ACC112 (cell line): ENCODE measurements at regions not wholly inside any gene's neighbourhood (a gene's known extent, or its start where the extent isn't known, plus 50 kb on each side); places are given as distances from the start of the nearest gene placed in this dataset.
A peak's percentile ranks its signal among the peaks of the same experiment; 100 is the strongest.

Source experiments
- H2AFZ ChIP-seq: fragments of 200-600 bp; sonication (generic); one replicate; pipeline ENCODE4 v1.6.0; 2017; ENCODE audit warnings: antibody characterized with exemption, low read length; ENCODE audit not compliant: unreplicated experiment
- H3K27ac ChIP-seq: fragments of 200-600 bp; sonication (generic); 2 replicates; pipeline ENCODE4 v1.5.1; 2014; ENCODE audit warnings: low read depth, mild to moderate bottlenecking, antibody characterized with exemption, low read length, moderate library complexity
- H3K27me3 ChIP-seq: fragments of 200-600 bp; sonication (generic); 2 replicates; pipeline ENCODE4 v1.6.1; 2014; ENCODE audit warnings: mild to moderate bottlenecking, antibody characterized with exemption, low read length, moderate library complexity, mixed read lengths; ENCODE audit not compliant: insufficient read depth
- H3K36me3 ChIP-seq: fragments of 200-600 bp; sonication (generic); 2 replicates; pipeline ENCODE4 v1.6.1; 2016; ENCODE audit warnings: mild to moderate bottlenecking, antibody characterized with exemption, low read length, moderate library complexity, mixed read lengths; ENCODE audit not compliant: insufficient read depth
- H3K4me1 ChIP-seq: fragments of 200-600 bp; sonication (generic); one replicate; pipeline ENCODE4 v1.6.1; 2016; ENCODE audit warnings: low read length, mixed read lengths; ENCODE audit not compliant: insufficient read depth, unreplicated experiment, control insufficient read depth
- H3K4me3 ChIP-seq: fragments of 200-600 bp; sonication (generic); 2 replicates; pipeline ENCODE4 v1.5.1; 2014; ENCODE audit warnings: mild to moderate bottlenecking, low read depth, low read length
- H3K79me2 ChIP-seq: fragments of 200-600 bp; sonication (generic); one replicate; pipeline ENCODE4 v1.6.0; 2016; ENCODE audit warnings: low read length; ENCODE audit not compliant: control insufficient read depth, unreplicated experiment, insufficient read depth

- no peak overlapping the region for H3K4me3 ChIP-seq
- H3K27me3 ChIP-seq: no peaks in the 10 kb centered on the region
- H3K27ac ChIP-seq: no peak overlapping the region
- no peak overlapping the region for H2AFZ ChIP-seq
- no peaks in the 10 kb centered on the region for H3K79me2 ChIP-seq
- no peaks in the 10 kb centered on the region for H3K4me1 ChIP-seq
- H3K36me3 ChIP-seq: no peaks in the 10 kb centered on the region
Observed at GRCh38 chr9:107999890-108000289, 510.3 kb upstream of the KLF4 start.

- Histone ChIP-seq H3K4me1 (no peaks in the 10 kb centered on the region), H3K27me3 (no peaks in the 10 kb centered on the region), H3K4me3 (no peak overlapping the region), H3K36me3 (no peaks in the 10 kb centered on the region), H3K27ac (no peak overlapping the region), H2AFZ (no peak overlapping the region), H3K79me2 (no peaks in the 10 kb centered on the region)
Observed at GRCh38 chr9:107999011-107999410, 509.4 kb upstream of the KLF4 start.

- Histone ChIP-seq H3K27me3 (no peaks in the 10 kb centered on the region), H3K36me3 (no peaks in the 10 kb centered on the region), H3K27ac (no peak overlapping the region), H3K4me3 (no peak overlapping the region), H2AFZ (no peak overlapping the region), H3K79me2 (no peaks in the 10 kb centered on the region), H3K4me1 (no peaks in the 10 kb centered on the region)
Observed at GRCh38 chr9:107994648-107995047, 505.1 kb upstream of the KLF4 start.

- Histone ChIP-seq H3K79me2 (no peaks in the 10 kb centered on the region), H3K27ac (no peak overlapping the region), H3K4me1 (no peaks in the 10 kb centered on the region), H3K4me3 (no peak overlapping the region), H3K27me3 (no peaks in the 10 kb centered on the region), H2AFZ (no peak overlapping the region), H3K36me3 (no peaks in the 10 kb centered on the region)
Observed at GRCh38 chr9:107992271-107992670, 502.7 kb upstream of the KLF4 start.

- Histone ChIP-seq H2AFZ (no peak overlapping the region), H3K4me1 (no peaks in the 10 kb centered on the region), H3K79me2 (no peaks in the 10 kb centered on the region), H3K36me3 (no peaks in the 10 kb centered on the region), H3K27ac (no peak overlapping the region), H3K4me3 (no peak overlapping the region), H3K27me3 (no peaks in the 10 kb centered on the region)
Observed at GRCh38 chr9:107991581-107991980, 502.0 kb upstream of the KLF4 start.

- Histone ChIP-seq H3K27me3 (no peaks in the 10 kb centered on the region), H3K79me2 (no peaks in the 10 kb centered on the region), H3K27ac (no peak overlapping the region), H3K36me3 (no peaks in the 10 kb centered on the region), H3K4me1 (no peaks in the 10 kb centered on the region), H3K4me3 (no peak overlapping the region), H2AFZ (no peak overlapping the region)
Observed at GRCh38 chr9:107989544-107989943, 500.0 kb upstream of the KLF4 start.

GRCh38 chr9:107989099-107989498 is 499.5 kb upstream of the KLF4 start:
- H3K36me3 ChIP-seq: no peaks in the 10 kb centered on the region
- H2AFZ ChIP-seq: no peak overlapping the region
- H3K4me1 ChIP-seq: no peaks in the 10 kb centered on the region
- H3K4me3 ChIP-seq: no peak overlapping the region
- H3K79me2 ChIP-seq: no peaks in the 10 kb centered on the region
- H3K27me3 ChIP-seq: no peaks in the 10 kb centered on the region
- no peak overlapping the region for H3K27ac ChIP-seq

- no peaks in the 10 kb centered on the region for H3K27me3 ChIP-seq
- H3K36me3 ChIP-seq: no peaks in the 10 kb centered on the region
- peaks cover 13% of the 10 kb centered on the region for H3K4me1 ChIP-seq
- no peaks in the 10 kb centered on the region for H3K79me2 ChIP-seq
- H3K27ac ChIP-seq: no peak overlapping the region
- H3K4me3 ChIP-seq: no peak overlapping the region
- H2AFZ ChIP-seq: no peak overlapping the region
Observed at GRCh38 chr9:107984956-107985355, 495.4 kb upstream of the KLF4 start.

- Histone ChIP-seq H3K79me2 (no peaks in the 10 kb centered on the region), H3K27ac (no peak overlapping the region), H2AFZ (no peak overlapping the region), H3K27me3 (no peaks in the 10 kb centered on the region), H3K4me3 (no peak overlapping the region), H3K36me3 (no peaks in the 10 kb centered on the region), H3K4me1 (peaks cover 13% of the 10 kb centered on the region)
Observed at GRCh38 chr9:107983762-107984161, 494.2 kb upstream of the KLF4 start.

GRCh38 chr9:107983181-107983603 is 493.6 kb upstream of the KLF4 start:
- H3K4me1 ChIP-seq: peaks cover 13% of the 10 kb centered on the region
- no peak overlapping the region for H3K27ac ChIP-seq

GRCh38 chr9:107982745-107983144 is 493.2 kb upstream of the KLF4 start:
- Histone ChIP-seq H3K79me2 (no peaks in the 10 kb centered on the region), H2AFZ (no peak overlapping the region), H3K4me3 (no peak overlapping the region), H3K27ac (peak overlapping the region; percentile 28; the same call in 1 of the 2 replicates), H3K36me3 (no peaks in the 10 kb centered on the region), H3K4me1 (peaks cover 13% of the 10 kb centered on the region), H3K27me3 (no peaks in the 10 kb centered on the region)

More at GRCh38 chr9:107983181-107983603, 493.6 kb upstream of the KLF4 start:
- Histone ChIP-seq H2AFZ (no peak overlapping the region), H3K79me2 (no peaks in the 10 kb centered on the region), H3K36me3 (no peaks in the 10 kb centered on the region), H3K4me3 (no peak overlapping the region), H3K27me3 (no peaks in the 10 kb centered on the region)
